T-helper 2 cell (primary cell): ENCODE measurements at regions not wholly inside any gene's neighbourhood (a gene's known extent, or its start where the extent isn't known, plus 50 kb on each side); places are given as distances from the start of the nearest gene placed in this dataset.

Experiments used
- DNase-seq, 5 experiments: peaks; one replicate each; pipeline versions ENCODE4 v3.0.0 to v3.0.0-alpha.2; 2012 to 2022

DNA sequence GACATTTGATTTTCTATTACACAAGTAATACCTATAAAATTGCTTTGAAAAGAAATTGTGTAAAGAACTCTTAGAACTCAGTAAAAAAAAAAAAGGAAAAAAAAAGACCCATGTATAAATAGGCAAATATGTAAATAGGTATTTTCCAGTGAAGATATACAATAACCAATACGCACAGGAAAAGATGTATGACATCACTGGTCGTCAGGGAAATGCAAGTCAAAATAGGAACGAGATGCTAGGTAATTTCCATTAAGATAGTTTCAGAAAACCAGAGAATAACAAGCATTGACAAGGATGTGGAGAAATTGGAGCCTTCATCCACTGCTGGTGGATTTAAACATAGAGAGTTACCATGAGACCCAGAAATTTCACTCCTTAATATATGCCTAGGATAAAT lies 708.8 kb downstream of the MTRR start:
- peak in 1 of 5 experiments; percentile 3 for DNase-seq

GRCh38 chr5:8580298-8580697 lies 711.4 kb downstream of the MTRR start:
- DNase-seq: no peak

DNA sequence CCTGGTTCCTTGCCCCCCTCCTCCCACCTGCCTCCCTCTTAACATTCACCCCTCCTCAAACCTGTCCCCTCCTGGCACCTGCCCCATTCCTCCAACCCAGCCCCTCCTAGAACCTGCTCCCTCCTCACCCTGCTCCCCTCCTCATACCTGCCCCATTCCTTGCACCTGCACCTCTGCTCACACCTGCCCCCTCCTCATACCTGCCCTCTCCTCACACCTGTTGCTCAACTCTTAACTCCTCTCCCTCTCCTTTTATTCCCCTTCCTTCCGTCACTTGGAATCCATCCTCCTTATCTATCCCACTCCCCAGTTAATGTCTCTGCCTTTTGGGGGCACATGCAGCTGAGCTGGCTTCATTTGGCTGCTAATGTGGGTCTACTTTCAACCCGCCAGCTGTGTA lies 712.1 kb downstream of the MTRR start:
- DNase-seq: no peak

DNA sequence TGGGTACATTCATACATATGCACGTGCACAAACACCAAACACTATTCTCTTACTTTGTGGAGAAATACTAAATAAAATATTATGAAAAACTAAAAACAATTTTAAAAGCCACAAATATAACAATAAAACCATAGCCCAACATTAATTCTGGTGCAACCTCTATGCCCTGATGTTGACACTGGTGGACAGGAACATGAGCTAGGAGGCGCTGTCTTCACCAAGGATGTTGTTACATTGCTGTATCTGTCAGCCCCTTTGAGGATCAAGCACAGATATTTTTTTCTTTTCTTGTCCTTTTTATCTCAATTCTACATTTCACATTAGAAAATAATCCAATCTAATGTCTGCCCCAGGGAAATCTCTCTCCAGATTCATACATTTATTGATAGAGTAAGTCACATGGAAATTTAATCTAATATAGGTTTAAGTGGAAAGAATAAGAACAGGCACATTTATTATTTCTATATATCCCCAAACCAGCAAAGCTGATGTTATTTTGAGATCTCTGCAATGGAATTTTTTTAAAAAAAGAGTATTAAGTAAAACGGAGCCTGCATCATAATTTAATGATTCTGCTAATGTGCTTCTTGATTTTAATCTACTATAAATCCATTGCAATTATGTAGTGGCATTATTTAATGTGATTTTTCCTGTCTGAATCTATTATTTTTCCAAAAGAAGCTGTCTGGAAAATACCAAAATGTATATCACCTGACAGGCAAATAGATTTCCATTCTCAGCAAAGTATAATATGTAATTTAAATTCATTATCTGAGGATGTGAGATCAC lies 716.5 kb downstream of the MTRR start:
- DNase-seq: no peak

GRCh38 chr5:8590959-8591358 lies 722.0 kb downstream of the MTRR start:
- no peak for DNase-seq

DNA sequence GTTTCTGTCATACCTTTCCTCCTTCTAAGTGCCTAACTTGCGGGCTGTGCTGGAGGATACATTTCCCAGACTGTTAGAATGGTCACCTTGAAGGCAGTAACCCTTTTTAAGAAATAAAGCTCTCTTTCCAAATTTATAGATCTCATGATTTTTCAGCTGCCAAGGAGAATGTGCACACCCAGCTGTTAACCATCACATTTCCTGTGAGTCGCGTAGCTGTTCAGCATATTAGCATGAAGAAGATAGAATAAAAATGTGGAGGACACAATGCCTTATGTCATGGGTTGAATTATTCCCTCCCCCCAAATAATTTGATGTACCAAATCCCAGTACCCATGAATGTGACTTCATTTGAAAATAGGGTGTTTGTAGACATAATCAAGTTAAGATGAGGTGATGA lies 729.4 kb downstream of the MTRR start:
- no peak for DNase-seq

DNA sequence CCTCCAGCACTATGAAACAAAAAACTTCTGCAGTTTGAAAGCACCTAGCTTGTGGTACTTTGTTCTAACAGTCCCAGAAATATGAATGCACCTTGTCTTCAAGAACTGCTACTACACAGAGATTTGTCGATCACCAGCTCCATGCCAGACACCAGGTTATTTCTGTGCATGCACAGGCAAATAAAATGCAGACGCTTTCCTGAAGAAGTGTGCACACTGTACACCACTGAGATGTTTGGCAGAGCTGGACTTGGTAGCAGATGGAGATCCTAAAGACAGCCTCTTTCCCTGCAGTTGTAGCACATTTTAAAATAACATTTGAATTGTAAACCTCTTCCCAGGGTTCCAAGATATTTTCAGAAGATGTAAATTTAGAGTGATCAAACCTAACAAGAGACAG lies 730.0 kb downstream of the MTRR start:
- DNase-seq: no peak

DNA sequence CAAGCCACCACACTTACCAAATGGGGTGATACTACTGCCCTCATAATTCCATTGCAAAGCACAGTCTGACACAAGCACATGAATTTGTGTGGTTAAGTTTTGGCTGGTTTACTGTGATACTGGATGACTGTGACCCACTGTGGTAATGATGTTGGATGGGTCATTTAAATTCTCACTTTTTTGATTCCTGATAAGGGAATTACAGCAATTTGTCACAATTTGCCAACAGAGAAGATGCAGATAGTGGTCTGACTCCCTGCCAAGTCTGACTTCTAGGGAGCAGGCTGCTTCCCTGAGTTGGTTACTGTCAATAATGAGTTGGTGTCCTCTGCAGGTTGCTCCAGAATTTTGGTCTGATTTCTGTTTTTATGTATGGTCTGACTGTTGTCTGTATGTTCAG lies 731.9 kb downstream of the MTRR start:
- no peak for DNase-seq

- DNase-seq: no peak
These were observed 732.9 kb downstream of the MTRR start for GRCh38 chr5:8601831-8602354.

GRCh38 chr5:8606231-8606630 lies 737.3 kb downstream of the MTRR start:
- no peak for DNase-seq

- DNase-seq: no peak
These were observed 742.1 kb downstream of the MTRR start for GRCh38 chr5:8611067-8611466.

- no peak for DNase-seq
These were observed 744.2 kb downstream of the MTRR start for GRCh38 chr5:8613078-8613685.

GRCh38 chr5:8615142-8615858 lies 746.4 kb downstream of the MTRR start:
- no peak for DNase-seq

DNA sequence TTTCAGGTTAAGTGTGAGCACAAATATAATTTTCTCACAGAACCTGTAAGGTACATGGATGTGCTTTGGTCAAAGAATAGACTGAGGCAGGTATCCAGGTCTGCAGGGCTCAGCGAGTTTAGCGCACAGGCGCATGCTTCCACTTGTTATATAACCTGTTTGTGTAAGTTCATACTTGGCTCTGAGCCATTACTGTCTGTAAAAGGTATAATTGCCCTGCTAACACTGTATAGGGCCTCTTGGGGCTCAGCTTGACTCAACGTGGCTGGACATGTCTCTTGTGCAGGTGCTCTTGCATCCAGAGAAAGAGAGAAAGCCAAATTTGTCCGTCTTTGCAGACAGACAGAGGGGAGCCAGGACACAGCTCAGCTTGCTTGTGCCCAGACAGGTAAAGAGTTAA lies 759.6 kb downstream of the MTRR start:
- no peak for DNase-seq

DNA sequence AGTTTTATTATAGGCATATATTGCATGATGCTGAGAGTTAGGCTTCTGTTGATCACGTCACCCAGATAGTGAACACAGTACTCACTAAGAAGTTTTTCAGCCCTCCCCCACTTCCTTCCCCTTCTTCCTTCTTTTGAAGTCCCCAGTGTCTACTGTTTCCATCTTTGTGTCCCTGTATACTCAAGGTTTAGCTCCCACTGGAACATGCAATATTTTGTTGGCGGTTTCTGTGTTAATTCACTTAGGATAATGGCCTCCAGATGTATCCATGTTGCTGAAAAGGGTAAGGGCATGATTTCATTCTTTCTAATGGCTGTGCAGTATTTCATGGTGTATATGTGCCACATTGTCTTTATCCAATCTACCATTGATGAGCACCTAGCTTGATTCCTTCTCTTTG lies 764.3 kb downstream of the MTRR start:
- DNase-seq: no peak

DNA sequence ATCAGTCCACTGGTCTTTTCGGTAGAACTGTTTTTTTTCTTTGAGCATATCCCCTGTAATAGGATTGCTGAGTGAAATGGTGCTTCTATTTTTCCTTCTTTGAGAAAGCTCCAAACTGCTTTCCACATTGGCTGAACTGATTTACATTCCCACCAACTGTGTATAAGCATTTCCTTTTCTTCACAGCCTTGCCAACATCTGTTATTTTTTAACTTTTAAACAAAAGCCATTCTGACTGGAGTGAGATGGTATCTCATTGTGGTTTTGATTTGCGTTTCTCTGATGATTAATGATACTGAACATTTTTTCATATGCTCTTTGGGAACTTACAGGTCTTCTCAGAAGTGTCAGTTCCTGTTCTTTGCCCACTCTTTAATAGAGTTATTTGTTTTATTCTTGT lies 764.7 kb downstream of the MTRR start:
- DNase-seq: peak in 1 of 5 experiments; percentile 1

GRCh38 chr5:8634219-8634618 lies 765.3 kb downstream of the MTRR start:
- DNase-seq: no peak

DNA sequence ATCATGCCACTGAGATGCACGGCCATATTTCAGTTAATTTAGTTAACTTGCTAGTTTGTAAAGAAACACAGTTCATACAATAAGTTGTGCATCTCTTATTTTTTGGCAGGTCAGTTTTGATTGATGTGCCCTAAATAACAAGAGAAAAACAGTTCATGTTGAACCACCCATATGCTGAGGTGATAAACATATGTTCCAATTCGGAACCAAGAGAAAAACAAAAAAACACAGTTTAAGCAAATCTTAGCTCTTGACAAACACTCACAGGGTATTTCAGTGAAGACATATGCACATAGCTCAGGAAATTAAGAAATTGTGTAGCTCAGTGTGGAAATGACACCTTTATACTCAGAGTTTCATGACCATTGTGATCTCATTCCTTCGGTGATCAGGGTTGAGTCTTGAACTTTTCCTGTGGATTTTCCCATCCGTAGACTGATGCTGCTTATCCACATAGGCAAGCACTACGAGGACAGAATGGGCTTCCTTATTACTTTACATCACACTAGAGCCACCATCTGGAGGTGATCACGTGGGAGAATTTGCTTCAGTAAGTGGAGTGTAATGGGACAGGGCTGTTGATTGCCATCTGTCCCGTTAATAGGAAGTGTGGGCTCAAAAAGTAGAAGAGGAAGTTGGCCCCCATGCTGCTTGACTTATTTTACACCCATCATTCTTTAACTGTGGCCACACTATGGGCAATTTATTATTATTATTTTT lies 773.0 kb downstream of the MTRR start:
- no peak for DNase-seq

- DNase-seq: no peak
These were observed 775.4 kb downstream of the MTRR start for GRCh38 chr5:8644377-8644776.

DNA sequence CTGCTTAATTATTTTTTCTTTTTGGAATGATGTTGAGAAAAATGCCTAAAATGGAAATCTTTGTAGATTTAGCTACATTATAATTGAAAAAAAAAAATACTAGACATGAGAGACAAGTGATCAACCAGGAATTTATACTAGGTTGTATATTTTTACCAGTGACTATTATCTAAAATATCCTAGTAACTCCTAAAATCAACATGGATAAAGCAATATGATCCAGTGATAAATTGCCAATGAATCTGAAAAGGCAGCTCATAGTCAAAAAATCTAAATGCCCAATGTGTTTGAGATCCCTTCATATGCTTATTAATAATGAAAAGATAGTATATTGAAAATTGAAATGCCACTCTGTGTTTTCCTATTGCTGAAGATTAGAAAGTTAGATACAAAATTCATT lies 778.2 kb downstream of the MTRR start:
- DNase-seq: no peak

DNA sequence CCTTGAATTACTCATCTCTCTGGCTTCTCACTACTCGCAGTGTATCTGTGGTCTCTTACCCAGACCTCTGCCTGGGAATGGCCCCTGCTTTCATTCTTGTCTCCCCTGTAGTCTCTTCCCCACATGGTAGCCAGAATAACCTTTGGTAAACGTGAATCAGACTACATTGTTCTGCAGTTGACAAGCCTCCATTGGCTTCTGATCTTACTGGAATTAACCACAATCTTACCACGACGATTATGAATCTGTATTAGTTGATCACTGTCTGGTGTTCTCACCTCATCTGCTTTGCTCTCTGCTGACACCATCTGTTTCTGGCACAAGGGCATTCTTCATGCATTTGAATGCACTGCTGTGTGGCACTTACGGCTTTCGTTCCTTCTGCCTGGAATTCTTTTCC lies 781.2 kb downstream of the MTRR start:
- DNase-seq: peak in 1 of 5 experiments; percentile 8

DNA sequence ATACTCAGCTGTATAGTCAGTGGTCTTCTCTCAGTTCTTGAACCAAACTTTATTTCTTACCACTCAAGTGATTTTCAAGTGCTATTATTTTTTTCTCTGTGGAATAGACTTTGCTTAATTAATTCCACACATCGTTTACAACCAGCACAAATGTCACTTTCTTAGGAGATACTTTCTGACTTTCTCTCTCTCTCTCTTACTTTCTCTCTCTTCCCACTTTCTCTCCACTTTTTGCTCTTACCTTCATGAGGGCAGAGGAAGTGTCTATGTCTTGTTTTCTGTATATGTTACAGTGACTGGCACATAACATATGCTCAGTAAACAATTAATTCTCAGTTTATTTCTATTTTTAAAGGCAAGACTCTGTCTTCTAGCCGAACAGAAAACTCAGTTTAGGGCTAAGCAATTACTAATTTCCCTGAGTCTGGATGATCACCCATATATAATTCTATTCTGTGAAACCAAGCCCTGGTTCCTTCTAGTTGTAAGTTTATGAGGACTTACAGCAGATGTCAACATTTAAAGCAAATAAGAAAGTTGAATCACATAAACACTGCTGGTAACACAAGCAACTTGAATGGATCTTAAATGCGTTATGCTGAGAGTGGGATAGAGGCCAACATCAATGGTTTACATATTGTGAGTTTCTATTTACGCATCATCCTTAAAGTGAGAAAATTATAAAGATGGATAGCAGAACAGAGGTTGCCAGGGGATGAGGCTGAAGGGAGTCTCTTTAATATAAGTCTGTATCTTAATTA lies 791.4 kb downstream of the MTRR start:
- no peak for DNase-seq
